HFFc6 (cell line): ENCODE measurements at regions not wholly inside any gene's neighbourhood (a gene's known extent, or its start where the extent isn't known, plus 50 kb on each side); places are given as distances from the start of the nearest gene placed in this dataset.
"Not testable (repeated sequence)": the region's sequence is repeated elsewhere in the genome, so short reads cannot be mapped to it uniquely, and the experiment has no call there.

Source experiments
- DNase-seq: peaks from one replicate; pipeline ENCODE4 v3.0.0-alpha.2; 2018
- H3K27ac Mint-ChIP-seq: 2 replicates; pipeline ENCODE4 v1.8.0; 2020; ENCODE audit warnings: mild to moderate bottlenecking, mixed read lengths
- H3K27me3 Mint-ChIP-seq: 2 replicates; pipeline ENCODE4 v1.8.0; 2021; ENCODE audit warnings: mild to moderate bottlenecking, moderate library complexity, mixed read lengths; ENCODE audit not compliant: insufficient read depth
- H3K36me3 Mint-ChIP-seq: 2 replicates; pipeline ENCODE4 v1.8.0; 2021; ENCODE audit warnings: low read depth, mixed read lengths
- H3K4me1 Mint-ChIP-seq: 2 replicates; pipeline ENCODE4 v1.8.0; 2020; ENCODE audit warnings: low read depth, mixed read lengths
- H3K4me3 Mint-ChIP-seq: 2 replicates; pipeline ENCODE4 v1.8.0; 2020; ENCODE audit warnings: mild to moderate bottlenecking, moderate library complexity, mixed read lengths
- H3K9me3 Mint-ChIP-seq: 2 replicates; pipeline ENCODE4 v1.8.0; 2020; ENCODE audit warnings: mild to moderate bottlenecking, mixed read lengths
- TF ChIP-seq, protein P1 (sequence below): fragments of 200-600 bp; sonication (generic); IDR thresholded peaks from 2 replicates; pipeline ENCODE4 v1.5.0; 2021; ENCODE audit warnings: antibody characterized with exemption, mild to moderate bottlenecking

DNA sequence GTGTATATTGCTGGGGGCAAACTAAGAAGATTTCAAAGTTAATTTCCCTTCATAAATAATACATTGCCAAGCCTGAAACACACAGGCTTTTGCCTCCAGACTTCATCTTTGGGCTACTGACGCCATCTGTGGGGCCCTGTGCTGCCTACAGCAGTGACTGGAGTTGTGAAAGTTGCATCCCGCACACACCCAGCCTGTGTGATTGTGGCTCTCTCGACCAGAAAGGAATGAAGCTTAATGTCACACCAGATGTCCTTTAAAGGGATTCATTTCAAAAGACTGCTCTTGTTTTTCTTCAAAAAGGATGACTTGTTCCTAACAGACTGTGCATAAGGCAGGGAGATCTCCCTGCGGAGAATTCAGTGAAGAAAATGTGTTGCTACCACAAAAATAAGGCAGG lies 210.5 kb downstream of the FAM181B start:
- no peaks in the 10 kb centered on the region; the same call in 1 of the 2 replicates for H3K27me3 Mint-ChIP-seq
- DNase-seq = no peak
- H3K4me3 Mint-ChIP-seq = no peak overlapping the region
- no peaks in the 10 kb centered on the region for H3K4me1 Mint-ChIP-seq
- no peaks in the 10 kb centered on the region for H3K36me3 Mint-ChIP-seq
- TF ChIP-seq, protein P1, sequence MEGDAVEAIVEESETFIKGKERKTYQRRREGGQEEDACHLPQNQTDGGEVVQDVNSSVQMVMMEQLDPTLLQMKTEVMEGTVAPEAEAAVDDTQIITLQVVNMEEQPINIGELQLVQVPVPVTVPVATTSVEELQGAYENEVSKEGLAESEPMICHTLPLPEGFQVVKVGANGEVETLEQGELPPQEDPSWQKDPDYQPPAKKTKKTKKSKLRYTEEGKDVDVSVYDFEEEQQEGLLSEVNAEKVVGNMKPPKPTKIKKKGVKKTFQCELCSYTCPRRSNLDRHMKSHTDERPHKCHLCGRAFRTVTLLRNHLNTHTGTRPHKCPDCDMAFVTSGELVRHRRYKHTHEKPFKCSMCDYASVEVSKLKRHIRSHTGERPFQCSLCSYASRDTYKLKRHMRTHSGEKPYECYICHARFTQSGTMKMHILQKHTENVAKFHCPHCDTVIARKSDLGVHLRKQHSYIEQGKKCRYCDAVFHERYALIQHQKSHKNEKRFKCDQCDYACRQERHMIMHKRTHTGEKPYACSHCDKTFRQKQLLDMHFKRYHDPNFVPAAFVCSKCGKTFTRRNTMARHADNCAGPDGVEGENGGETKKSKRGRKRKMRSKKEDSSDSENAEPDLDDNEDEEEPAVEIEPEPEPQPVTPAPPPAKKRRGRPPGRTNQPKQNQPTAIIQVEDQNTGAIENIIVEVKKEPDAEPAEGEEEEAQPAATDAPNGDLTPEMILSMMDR = no peak
- peaks cover 62% of the 10 kb centered on the region for H3K9me3 Mint-ChIP-seq
- no peak overlapping the region for H3K27ac Mint-ChIP-seq

DNA sequence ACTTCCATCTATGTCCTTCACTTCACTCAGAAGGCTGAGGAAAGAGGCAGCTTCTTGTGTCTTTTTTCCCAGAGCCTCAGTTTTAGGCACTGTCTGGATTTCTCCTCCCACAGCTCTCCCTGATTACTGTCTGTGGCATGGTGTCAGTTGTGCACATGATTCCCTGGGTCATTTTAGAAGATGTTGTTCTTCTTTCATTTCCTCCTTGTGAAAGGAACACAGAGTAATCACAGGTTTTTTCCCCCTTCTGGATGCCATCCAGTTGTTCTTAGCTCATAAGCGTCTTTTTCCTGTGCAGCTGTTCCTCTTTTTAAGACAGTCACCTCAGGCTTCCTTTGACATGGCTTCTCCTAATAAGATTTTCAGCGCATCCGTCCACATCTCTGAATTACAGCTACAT lies 212.2 kb downstream of the FAM181B start:
- H3K27ac Mint-ChIP-seq = no peak overlapping the region
- TF ChIP-seq, protein P1 = no peak
- no peaks in the 10 kb centered on the region for H3K4me1 Mint-ChIP-seq
- no peak for DNase-seq
- H3K9me3 Mint-ChIP-seq = peaks cover 62% of the 10 kb centered on the region
- H3K27me3 Mint-ChIP-seq = no peaks in the 10 kb centered on the region; the same call in 1 of the 2 replicates
- no peaks in the 10 kb centered on the region for H3K36me3 Mint-ChIP-seq
- H3K4me3 Mint-ChIP-seq = no peak overlapping the region

DNA sequence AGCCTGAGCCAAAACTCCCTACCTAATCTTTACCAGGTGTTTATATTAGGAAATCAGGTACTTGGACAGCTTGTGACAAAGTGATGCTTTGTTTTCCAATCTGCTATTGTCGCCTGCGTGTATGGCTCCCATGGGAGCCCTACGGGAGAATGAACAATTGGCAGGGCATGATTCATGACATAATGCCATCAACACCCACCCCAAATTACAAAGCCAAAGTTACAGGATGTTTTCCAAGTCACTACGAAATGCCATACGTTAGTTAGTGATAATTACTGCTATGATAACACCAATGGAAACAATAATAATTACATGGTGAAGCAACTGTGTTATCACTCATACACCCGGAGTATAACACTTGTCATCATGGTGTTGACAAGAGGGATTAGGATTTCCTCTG lies 226.4 kb downstream of the FAM181B start:
- H3K9me3 Mint-ChIP-seq = peaks cover 31% of the 10 kb centered on the region
- no peaks in the 10 kb centered on the region for H3K27me3 Mint-ChIP-seq
- no peaks in the 10 kb centered on the region for H3K4me1 Mint-ChIP-seq
- no peaks in the 10 kb centered on the region; the same call in 1 of the 2 replicates for H3K36me3 Mint-ChIP-seq
- TF ChIP-seq, protein P1 = no peak
- H3K4me3 Mint-ChIP-seq = no peak overlapping the region
- no peak for DNase-seq
- no peak overlapping the region for H3K27ac Mint-ChIP-seq

DNA sequence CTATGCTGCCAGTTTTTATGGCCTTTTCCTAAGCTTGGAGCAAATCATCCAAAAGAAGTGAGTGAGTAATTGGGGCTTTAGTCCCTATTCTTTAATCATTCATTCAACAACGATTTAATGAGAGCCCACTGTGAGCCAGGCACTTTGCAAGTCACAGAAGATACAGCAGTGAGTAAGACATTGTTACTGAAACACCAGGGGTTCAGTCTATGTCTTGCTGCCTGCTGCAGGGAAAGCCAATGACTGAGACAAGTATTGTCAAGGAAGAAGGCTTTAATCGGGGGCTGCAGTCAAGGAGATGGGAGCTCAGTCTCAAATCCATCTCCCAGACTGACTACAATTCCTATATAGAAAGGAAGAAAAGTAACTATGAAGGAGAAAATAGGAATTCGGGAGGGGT lies 228.3 kb downstream of the FAM181B start:
- Mint-ChIP-seq H3K4me1 (no peaks in the 10 kb centered on the region), H3K27me3 (no peaks in the 10 kb centered on the region; the same call in 1 of the 2 replicates), H3K27ac (no peak overlapping the region), H3K4me3 (no peak overlapping the region), H3K36me3 (no peaks in the 10 kb centered on the region; the same call in 1 of the 2 replicates), H3K9me3 (peaks cover 31% of the 10 kb centered on the region)
- TF ChIP-seq, protein P1 = no peak
- no peak for DNase-seq

DNA sequence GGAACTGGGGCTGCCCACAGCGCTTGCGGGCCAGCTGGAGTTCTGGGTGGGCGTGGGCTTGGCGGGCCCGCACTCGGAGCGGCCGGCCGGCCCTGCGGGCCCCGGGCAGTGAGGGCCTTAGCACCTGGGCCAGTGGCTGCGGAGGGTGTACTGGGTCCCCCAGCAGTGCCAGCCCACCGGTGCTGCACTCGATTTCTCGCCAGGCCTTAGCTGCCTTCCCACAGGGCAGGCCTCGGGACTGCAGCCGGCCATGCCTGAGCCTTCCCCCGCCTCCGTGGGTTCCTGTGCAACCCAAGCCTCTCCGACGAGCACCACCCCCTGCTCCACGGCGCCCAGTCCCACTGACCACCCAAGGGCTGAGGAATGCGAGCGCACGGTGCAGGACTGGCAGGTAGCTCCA lies 232.5 kb downstream of the FAM181B start:
- H3K4me1 Mint-ChIP-seq, H3K27ac Mint-ChIP-seq, H3K27me3 Mint-ChIP-seq, DNase-seq, H3K4me3 Mint-ChIP-seq, H3K36me3 Mint-ChIP-seq: not testable (repeated sequence)
- H3K9me3 Mint-ChIP-seq = peaks cover 16% of the 10 kb centered on the region

DNA sequence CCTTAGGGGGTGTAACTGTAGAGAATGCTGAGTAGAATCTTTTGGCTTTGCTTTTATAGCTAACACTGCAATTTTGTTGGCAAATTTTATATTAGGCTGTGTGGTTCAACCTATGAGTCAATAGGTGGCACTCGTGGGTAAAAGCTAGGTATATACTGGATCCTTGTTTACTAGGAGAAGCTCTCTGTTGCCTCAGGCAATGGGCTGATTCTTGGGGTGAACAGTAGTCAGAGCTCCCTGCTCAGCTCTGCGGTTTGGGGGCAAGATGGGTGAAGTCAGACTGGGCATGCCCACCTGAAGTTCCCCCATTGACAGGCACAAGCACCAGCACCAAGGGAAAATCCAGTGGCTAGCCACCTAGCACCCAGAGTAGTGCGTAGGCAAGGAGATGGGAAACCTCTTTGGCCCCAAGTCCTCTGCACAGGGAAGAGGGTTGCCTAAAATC lies 238.7 kb downstream of the FAM181B start:
- no peak overlapping the region for H3K27ac Mint-ChIP-seq
- no peaks in the 10 kb centered on the region; the same call in 1 of the 2 replicates for H3K36me3 Mint-ChIP-seq
- H3K4me3 Mint-ChIP-seq = no peak overlapping the region
- TF ChIP-seq, protein P1 = no peak
- no peaks in the 10 kb centered on the region for H3K4me1 Mint-ChIP-seq
- no peaks in the 10 kb centered on the region; the same call in 1 of the 2 replicates for H3K27me3 Mint-ChIP-seq
- no peak for DNase-seq
- H3K9me3 Mint-ChIP-seq = peaks cover 47% of the 10 kb centered on the region
